BLaER1 (cell line): ENCODE measurements at regions not wholly inside any gene's neighbourhood (a gene's known extent, or its start where the extent isn't known, plus 50 kb on each side); places are given as distances from the start of the nearest gene placed in this dataset.
A peak's percentile ranks its signal among the peaks of the same experiment; 100 is the strongest.

Experiments used
- H3K27ac ChIP-seq: shearing (Covaris generic); formaldehyde crosslinking; 2 replicates; pipeline ENCODE4 v1.8.1; 2022
- H3K27me3 ChIP-seq: shearing (Covaris generic); formaldehyde crosslinking; 2 replicates; pipeline ENCODE4 v1.8.1; 2022
- H3K36me3 ChIP-seq: shearing (Covaris generic); formaldehyde crosslinking; 2 replicates; pipeline ENCODE4 v1.8.1; 2022
- H3K4me1 ChIP-seq: shearing (Covaris generic); formaldehyde crosslinking; 2 replicates; pipeline ENCODE4 v1.8.1; 2022
- H3K4me2 ChIP-seq: shearing (Covaris generic); formaldehyde crosslinking; 2 replicates; pipeline ENCODE4 v1.8.1; 2022
- H3K4me3 ChIP-seq: shearing (Covaris generic); formaldehyde crosslinking; 2 replicates; pipeline ENCODE4 v1.8.1; 2022
- H3K9ac ChIP-seq: shearing (Covaris generic); formaldehyde crosslinking; 2 replicates; pipeline ENCODE4 v1.8.1; 2022
- H3K9me3 ChIP-seq: shearing (Covaris generic); formaldehyde crosslinking; 2 replicates; pipeline ENCODE4 v1.8.1; 2022
- H4K20me1 ChIP-seq: shearing (Covaris generic); formaldehyde crosslinking; 2 replicates; pipeline ENCODE4 v1.8.1; 2022
- Cebpa-rat ChIP-seq: shearing (Covaris generic); IDR thresholded peaks from 2 replicates; pipeline ENCODE4 v1.8.1; 2022

DNA sequence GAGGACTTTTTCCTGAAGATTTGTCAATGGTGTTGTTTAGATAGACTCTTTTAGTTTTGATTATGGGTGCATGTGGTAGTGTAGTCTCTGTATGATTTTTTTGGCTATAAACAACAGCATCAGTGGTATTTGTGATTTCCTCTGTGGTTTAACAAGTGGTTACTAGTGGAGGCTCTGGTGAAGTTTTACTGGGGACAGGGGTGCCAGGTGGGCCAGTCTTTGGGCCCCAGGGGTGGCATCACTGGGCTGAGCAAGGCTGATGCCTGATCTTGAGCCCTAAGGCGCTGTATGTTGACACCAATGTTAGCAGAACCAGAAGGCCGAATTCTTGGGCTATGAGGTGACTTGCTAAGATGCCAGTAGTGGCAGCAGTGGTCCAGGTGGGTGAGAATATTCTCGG lies 811.4 kb downstream of the DACH1 start:
- no peaks in the 10 kb centered on the region for H3K36me3 ChIP-seq
- H3K9me3 ChIP-seq = peaks cover 14% of the 10 kb centered on the region
- no peak for TF ChIP-seq Cebpa-rat
- H3K9ac ChIP-seq = no peak overlapping the region
- no peaks in the 10 kb centered on the region for H4K20me1 ChIP-seq
- peaks cover 14% of the 10 kb centered on the region for H3K4me1 ChIP-seq
- no peak overlapping the region for H3K27ac ChIP-seq
- H3K4me2 ChIP-seq = peak overlapping the region; percentile 27
- H3K4me3 ChIP-seq = no peak overlapping the region
- no peaks in the 10 kb centered on the region for H3K27me3 ChIP-seq

DNA sequence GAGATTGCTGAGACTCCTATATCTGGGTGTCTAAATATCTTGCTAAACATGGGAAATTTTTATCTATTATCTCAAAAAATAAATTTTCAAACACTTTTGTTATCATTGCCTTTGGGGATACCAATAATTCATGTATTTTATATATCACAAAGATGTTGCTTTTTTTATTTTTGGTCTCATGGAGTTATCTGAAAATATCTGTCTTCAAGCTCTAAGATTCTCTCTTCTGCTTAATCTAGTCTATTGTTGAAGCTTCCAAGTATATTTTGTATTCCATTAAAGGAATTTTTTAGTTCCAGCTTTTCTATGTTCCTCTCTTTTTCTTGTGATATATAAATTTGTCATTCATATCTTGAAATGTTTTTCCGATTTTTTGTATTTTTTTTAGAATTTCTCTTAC lies 812.0 kb downstream of the DACH1 start:
- peaks cover 14% of the 10 kb centered on the region for H3K4me1 ChIP-seq
- H3K27me3 ChIP-seq = no peaks in the 10 kb centered on the region
- peaks cover 14% of the 10 kb centered on the region for H3K9me3 ChIP-seq
- no peak overlapping the region for H3K4me3 ChIP-seq
- no peaks in the 10 kb centered on the region for H3K36me3 ChIP-seq
- no peak overlapping the region for H3K9ac ChIP-seq
- no peaks in the 10 kb centered on the region for H4K20me1 ChIP-seq
- no peak overlapping the region for H3K4me2 ChIP-seq
- no peak overlapping the region for H3K27ac ChIP-seq
- no peak for TF ChIP-seq Cebpa-rat

DNA sequence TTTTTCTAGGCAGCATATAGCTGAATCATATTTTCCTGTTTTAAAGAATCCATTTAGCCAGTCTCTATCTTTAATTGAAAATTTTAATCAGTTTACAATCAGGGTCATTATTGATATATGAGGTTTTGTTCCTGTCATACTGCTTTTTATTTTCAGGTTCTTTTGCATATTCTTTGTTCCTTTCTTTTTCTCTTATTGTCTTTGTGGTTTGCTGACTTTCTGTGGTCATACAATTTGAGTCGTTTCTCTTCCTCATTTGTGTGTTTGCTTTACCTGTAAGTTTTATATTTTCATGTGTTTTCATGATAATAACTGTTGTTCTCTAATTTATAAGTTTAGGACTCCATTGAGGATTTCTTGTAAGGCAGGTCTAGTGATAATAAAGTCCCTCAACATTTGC lies 812.6 kb downstream of the DACH1 start:
- no peak for TF ChIP-seq Cebpa-rat
- H3K9ac ChIP-seq = no peak overlapping the region
- H3K4me1 ChIP-seq = peaks cover 14% of the 10 kb centered on the region
- H3K9me3 ChIP-seq = peaks cover 14% of the 10 kb centered on the region
- no peaks in the 10 kb centered on the region for H3K36me3 ChIP-seq
- H3K27me3 ChIP-seq = no peaks in the 10 kb centered on the region
- H4K20me1 ChIP-seq = no peaks in the 10 kb centered on the region
- H3K27ac ChIP-seq = no peak overlapping the region
- no peak overlapping the region for H3K4me2 ChIP-seq
- no peak overlapping the region for H3K4me3 ChIP-seq

DNA sequence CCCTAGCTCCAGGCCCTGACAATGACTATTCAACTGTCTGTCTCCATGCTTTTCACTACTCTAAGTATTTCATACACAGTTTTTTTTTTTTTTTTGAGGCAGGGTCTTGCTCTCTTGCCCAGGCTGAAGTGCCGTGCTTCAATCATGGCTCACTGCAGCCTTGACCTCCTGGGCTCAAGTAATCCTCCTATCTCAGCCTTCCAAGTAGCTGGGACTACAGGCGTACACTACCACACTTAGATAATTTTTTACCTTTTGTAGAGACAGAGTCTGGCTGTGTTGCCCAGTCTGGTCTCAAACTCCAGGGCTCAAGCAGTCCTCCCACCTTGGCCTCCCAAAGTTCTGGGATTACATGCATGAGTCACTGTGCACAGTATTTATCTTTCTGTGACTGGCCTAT lies 815.4 kb downstream of the DACH1 start:
- no peaks in the 10 kb centered on the region for H3K27me3 ChIP-seq
- H3K9ac ChIP-seq = no peak overlapping the region
- TF ChIP-seq Cebpa-rat = no peak
- peaks cover 14% of the 10 kb centered on the region for H3K9me3 ChIP-seq
- no peaks in the 10 kb centered on the region for H4K20me1 ChIP-seq
- no peak overlapping the region for H3K27ac ChIP-seq
- no peak overlapping the region for H3K4me2 ChIP-seq
- H3K36me3 ChIP-seq = no peaks in the 10 kb centered on the region
- peaks cover 11% of the 10 kb centered on the region for H3K4me1 ChIP-seq
- no peak overlapping the region for H3K4me3 ChIP-seq

DNA sequence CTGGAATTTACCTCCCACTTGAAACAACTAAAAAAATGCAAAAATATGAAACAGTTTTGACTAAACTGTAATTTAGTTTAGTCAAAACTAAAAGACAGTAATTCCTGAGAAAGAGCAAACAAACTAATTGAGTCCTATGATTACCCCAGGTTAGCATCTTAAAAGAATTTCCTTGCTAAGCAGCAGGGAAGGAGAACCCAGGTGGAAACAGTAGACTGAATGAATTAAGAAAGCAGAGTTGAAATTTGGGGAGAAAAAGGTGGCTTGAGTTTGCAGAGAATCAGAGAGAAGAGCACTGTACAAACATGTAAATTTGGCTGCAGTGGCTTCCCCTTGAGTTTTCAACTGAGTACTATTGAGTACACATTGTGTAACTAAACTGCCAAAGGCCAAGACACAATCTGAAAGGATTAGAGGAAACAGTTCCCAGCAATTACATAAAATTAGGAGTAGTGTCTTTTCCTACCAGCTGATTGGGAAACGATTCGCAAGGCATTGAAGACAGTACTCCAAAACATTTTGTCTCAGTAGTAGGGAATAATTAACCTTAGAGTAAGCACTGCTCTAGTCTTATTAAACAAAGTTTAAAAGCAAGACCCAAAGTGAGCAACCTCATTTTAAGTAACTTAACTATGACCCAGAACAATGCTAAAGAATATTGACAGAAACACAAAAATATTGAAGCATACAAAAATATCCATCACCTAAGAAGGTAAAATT lies 820.5 kb downstream of the DACH1 start:
- H3K27me3 ChIP-seq = no peaks in the 10 kb centered on the region
- H3K27ac ChIP-seq = no peak overlapping the region
- H3K36me3 ChIP-seq = no peaks in the 10 kb centered on the region
- no peaks in the 10 kb centered on the region for H3K4me1 ChIP-seq
- H3K9me3 ChIP-seq = no peaks in the 10 kb centered on the region
- no peak for TF ChIP-seq Cebpa-rat
- H4K20me1 ChIP-seq = no peaks in the 10 kb centered on the region
- H3K9ac ChIP-seq = no peak overlapping the region
- no peak overlapping the region for H3K4me3 ChIP-seq
- H3K4me2 ChIP-seq = no peak overlapping the region

DNA sequence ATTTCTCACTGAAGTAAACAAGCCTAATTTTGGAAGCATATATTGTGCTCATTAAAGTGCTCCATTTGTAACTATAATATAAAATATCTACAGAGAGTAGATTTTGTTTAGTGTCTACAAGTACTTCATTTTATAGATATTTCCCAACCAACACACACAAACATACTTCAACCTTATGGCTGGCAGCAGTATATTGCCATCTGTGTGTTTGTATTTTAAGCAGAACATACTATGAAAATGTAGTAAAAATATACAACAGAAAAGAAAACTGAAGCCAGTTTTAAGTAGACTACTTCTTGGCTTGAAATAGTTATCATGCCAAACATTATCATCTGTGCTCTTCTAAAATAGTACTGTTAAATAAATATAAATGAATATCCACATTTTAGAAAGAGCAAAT lies 821.9 kb downstream of the DACH1 start:
- Histone ChIP-seq H3K4me1 (no peaks in the 10 kb centered on the region), H3K9me3 (no peaks in the 10 kb centered on the region), H3K4me2 (no peak overlapping the region), H3K4me3 (no peak overlapping the region), H4K20me1 (no peaks in the 10 kb centered on the region), H3K36me3 (no peaks in the 10 kb centered on the region), H3K27me3 (no peaks in the 10 kb centered on the region), H3K9ac (no peak overlapping the region), H3K27ac (no peak overlapping the region)
- TF ChIP-seq Cebpa-rat = no peak

DNA sequence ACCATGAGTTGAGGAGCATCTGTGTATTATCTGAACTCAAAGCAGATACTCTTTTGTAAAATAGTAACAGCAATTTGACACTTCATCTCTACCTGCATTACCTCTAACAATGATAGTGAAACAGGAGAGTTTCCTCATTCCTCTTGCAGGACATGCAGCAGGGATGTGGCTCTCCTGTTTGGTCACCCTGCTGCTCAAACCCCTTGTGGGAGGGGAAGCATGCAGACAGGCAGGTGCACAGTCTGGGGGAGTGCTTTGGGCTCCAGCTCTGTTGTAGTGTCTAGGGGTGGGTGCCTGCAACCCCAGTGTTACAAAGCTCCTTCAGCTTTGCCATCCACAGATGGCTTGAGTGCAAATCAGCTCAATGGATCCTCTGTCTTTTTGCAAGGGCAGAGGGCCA lies 827.6 kb downstream of the DACH1 start:
- Histone ChIP-seq H3K27ac (no peak overlapping the region), H3K9ac (no peak overlapping the region), H3K4me2 (no peak overlapping the region), H3K36me3 (no peaks in the 10 kb centered on the region), H4K20me1 (no peaks in the 10 kb centered on the region), H3K27me3 (no peaks in the 10 kb centered on the region), H3K4me1 (no peaks in the 10 kb centered on the region), H3K4me3 (no peak overlapping the region), H3K9me3 (no peaks in the 10 kb centered on the region)
- no peak for TF ChIP-seq Cebpa-rat

DNA sequence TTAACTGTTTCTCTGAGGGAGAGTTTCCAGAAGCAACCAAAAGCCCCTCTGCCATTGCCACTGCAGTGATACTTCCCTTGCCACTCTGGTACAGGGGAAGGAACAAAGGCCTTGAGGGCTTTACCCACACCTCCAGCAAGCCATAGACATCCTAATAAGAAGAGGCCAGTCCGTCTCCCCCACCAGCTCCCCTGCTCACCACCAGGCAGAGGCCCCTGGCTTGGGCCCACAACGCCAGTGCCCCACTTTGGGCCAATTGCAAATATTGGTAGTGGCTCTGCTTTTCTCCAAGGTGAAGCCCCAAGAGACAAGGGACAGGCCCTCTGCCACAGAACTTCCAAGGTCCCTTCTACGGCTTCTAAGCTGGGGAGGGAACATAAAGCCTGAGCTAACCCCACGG lies 833.0 kb downstream of the DACH1 start:
- Histone ChIP-seq H4K20me1 (no peaks in the 10 kb centered on the region), H3K9ac (no peak overlapping the region), H3K27me3 (no peaks in the 10 kb centered on the region), H3K4me1 (no peaks in the 10 kb centered on the region), H3K9me3 (peaks cover 14% of the 10 kb centered on the region), H3K4me2 (no peak overlapping the region), H3K4me3 (no peak overlapping the region), H3K36me3 (no peaks in the 10 kb centered on the region), H3K27ac (no peak overlapping the region)
- no peak for TF ChIP-seq Cebpa-rat

DNA sequence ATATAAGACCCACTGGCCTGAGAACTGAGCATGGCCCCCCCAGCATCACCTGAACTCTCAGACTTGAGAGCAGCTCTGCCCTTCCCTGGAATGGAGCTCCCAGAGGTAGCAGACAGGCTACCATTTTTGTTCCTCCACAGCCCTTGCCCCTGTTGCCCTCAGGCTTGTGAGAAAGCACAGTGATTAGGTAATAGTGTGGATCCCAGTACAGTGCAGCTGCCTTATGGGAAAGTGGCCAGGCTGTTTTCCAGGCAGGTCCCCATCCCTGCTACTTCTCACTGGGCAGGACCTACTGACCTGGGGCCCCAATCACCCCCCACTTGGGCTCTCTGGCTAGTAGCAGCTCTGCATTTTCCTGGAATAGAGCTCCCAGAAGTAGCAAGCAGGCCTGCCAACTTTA lies 834.0 kb downstream of the DACH1 start:
- Histone ChIP-seq H3K4me2 (no peak overlapping the region), H3K27me3 (no peaks in the 10 kb centered on the region), H3K4me3 (no peak overlapping the region)

DNA sequence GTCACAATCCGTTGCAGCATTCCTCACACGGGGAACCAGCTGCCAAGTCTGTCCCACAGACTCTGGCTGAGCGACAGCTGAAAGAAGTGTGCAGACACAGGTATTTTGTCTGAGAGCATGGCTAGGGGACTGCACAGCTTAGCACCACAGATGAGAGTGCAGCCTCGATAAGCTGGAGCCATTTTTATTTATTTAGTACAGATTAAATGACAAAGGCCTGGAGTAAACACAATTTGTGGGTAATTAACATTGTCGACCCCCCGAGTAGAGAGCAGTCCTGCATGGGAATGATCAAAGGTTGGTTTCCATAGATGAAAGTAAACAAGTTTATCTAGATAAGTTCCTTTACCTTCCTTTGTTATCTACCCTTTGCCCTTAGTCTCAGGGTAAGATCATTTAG lies 836.2 kb downstream of the DACH1 start:
- Histone ChIP-seq H3K9me3 (peaks cover 46% of the 10 kb centered on the region), H3K27ac (no peak overlapping the region), H3K4me1 (peaks cover 4% of the 10 kb centered on the region), H3K9ac (no peak overlapping the region), H3K27me3 (no peaks in the 10 kb centered on the region), H4K20me1 (no peaks in the 10 kb centered on the region), H3K36me3 (no peaks in the 10 kb centered on the region), H3K4me2 (no peak overlapping the region), H3K4me3 (no peak overlapping the region)
- no peak for TF ChIP-seq Cebpa-rat

More for the DNA sequence above, 834.0 kb downstream of the DACH1 start:
- H4K20me1 ChIP-seq = no peaks in the 10 kb centered on the region
- H3K36me3 ChIP-seq = no peaks in the 10 kb centered on the region
- no peaks in the 10 kb centered on the region for H3K4me1 ChIP-seq
- H3K9ac ChIP-seq = no peak overlapping the region
- no peak for TF ChIP-seq Cebpa-rat
- H3K9me3 ChIP-seq = peaks cover 24% of the 10 kb centered on the region
- H3K27ac ChIP-seq = no peak overlapping the region

DNA sequence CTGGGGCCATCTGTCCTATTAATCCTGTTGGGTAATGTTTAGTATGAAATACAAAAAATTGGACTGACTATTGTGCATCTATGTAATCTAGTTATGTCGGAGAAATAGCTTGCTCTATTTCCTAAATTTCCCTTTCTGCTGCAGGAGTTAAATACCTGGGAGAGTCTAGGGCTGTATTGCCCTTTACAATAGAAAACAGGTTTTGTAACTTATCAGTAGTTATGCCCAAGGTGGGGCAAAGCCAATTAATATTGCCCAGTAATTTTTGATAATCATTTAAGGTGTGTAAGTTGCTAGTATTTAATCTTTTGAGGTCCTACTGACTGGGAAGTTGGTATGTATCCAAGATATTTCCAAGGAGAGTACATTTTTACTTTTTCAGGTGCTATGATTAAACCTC lies 838.1 kb downstream of the DACH1 start:
- TF ChIP-seq Cebpa-rat = no peak
- no peak overlapping the region for H3K9ac ChIP-seq

More for the DNA sequence above, 838.1 kb downstream of the DACH1 start:
- Histone ChIP-seq H3K27me3 (no peaks in the 10 kb centered on the region), H4K20me1 (no peaks in the 10 kb centered on the region), H3K9me3 (peaks cover 49% of the 10 kb centered on the region), H3K4me1 (peaks cover 12% of the 10 kb centered on the region), H3K36me3 (no peaks in the 10 kb centered on the region), H3K27ac (no peak overlapping the region), H3K4me2 (no peak overlapping the region), H3K4me3 (no peak overlapping the region)
